ENCODE measurements at regions not wholly inside any gene's neighbourhood (a gene's known extent, or its start where the extent isn't known, plus 50 kb on each side); places are given as distances from the start of the nearest gene placed in this dataset.

- no peaks in the 10 kb centered on the region for H3K79me2 ChIP-seq (ENCODE audit: low read depth)
- TF ChIP-seq EZH2 (IDR thresholded peaks at IDR 0.05) (no peak), EZH2phosphoT487 (IDR thresholded peaks at IDR 0.05) (no peak), CTCF (IDR thresholded peaks at IDR 0.05) (no peak)
- H3K27me3 Mint-ChIP-seq (ENCODE audit: insufficient read depth, low read depth): peaks cover 48% of the 10 kb centered on the region
- peaks cover 26% of the 10 kb centered on the region for H3K4me1 Mint-ChIP-seq
- peaks cover 94% of the 10 kb centered on the region for H3K27me3 ChIP-seq
- no peak overlapping the region for H3K4me2 ChIP-seq
- H2AFZ ChIP-seq (replicated peaks): no peak overlapping the region
- no peaks in the 10 kb centered on the region for H4K20me1 ChIP-seq (ENCODE audit: low read depth)
- no peaks in the 10 kb centered on the region for H3K36me3 ChIP-seq
- no peak overlapping the region for H3K27ac Mint-ChIP-seq
- peaks cover under 1% of the 10 kb centered on the region for H3F3A ChIP-seq (ENCODE audit: low read depth)
- no peaks in the 10 kb centered on the region for H3K9me3 Mint-ChIP-seq
- H3K36me3 Mint-ChIP-seq: no peaks in the 10 kb centered on the region
- no peak overlapping the region for H3K9ac ChIP-seq
- H3K4me3 ChIP-seq: no peak overlapping the region
- peaks cover 19% of the 10 kb centered on the region for H3K4me1 ChIP-seq
- H3K9me3 ChIP-seq (ENCODE audit: low read depth): no peaks in the 10 kb centered on the region
- no peak overlapping the region for H3K4me3 Mint-ChIP-seq
- DNase-seq (ENCODE audit: low spot score): no peak
- H3K27ac ChIP-seq: no peak overlapping the region
Observed at GRCh38 chr10:101299211-101299610, 54.8 kb upstream of the BTRC start.

GRCh38 chr10:101301111-101301731 is 52.7 kb upstream of the BTRC start:
- Mint-ChIP-seq H3K36me3 (no peaks in the 10 kb centered on the region), H3K27me3 (ENCODE audit: insufficient read depth, low read depth) (peaks cover 40% of the 10 kb centered on the region), H3K4me3 (no peak overlapping the region), H3K9me3 (no peaks in the 10 kb centered on the region), H3K4me1 (peaks cover 45% of the 10 kb centered on the region), H3K27ac (no peak overlapping the region)
- Histone ChIP-seq H3K9me3 (ENCODE audit: low read depth) (no peaks in the 10 kb centered on the region), H4K20me1 (ENCODE audit: low read depth) (peaks cover 8% of the 10 kb centered on the region), H3K4me2 (no peak overlapping the region), H3F3A (ENCODE audit: low read depth) (peaks cover 21% of the 10 kb centered on the region), H3K4me3 (no peak overlapping the region), H3K79me2 (ENCODE audit: low read depth) (no peaks in the 10 kb centered on the region), H2AFZ (replicated peaks) (no peak overlapping the region), H3K27me3 (peaks cover 74% of the 10 kb centered on the region), H3K36me3 (no peaks in the 10 kb centered on the region), H3K4me1 (peaks cover 38% of the 10 kb centered on the region), H3K9ac (no peak overlapping the region), H3K27ac (no peak overlapping the region)
- DNase-seq (ENCODE audit: low spot score): peak; percentile 66
- peak; percentile 62 for TF ChIP-seq CTCF (IDR thresholded peaks at IDR 0.05)
- TF ChIP-seq EZH2phosphoT487 (IDR thresholded peaks at IDR 0.05): no peak

DNA sequence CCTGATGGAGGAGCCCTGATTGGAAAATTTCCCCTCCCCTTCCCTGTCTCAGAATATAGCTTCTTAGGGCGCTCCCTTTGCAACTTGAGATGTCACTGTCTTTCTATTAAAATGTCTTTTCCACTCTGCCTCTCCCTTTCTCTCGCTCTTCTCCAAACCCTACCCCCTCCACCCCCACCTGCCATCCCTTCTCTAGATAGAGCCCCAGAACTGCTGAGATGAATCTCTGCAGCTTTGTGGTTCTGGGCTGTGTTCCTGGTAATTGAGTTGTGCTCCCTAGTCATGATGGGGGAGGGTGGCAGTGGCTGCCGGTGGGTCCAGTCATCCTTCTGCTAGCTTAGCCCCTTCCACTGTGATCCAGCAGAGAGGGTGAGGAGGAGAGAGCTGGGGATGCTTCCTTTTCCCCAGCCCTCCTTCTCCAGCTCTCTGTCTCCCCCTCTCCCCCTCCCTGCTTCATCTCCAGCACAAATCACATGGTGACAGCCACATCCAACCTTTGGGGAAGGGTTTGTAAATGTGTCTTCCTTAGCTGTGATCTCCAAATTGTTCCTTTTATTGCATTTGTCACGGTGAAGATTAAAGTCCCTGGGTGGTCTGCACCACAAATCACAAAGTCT is 50.8 kb upstream of the BTRC start:
- Histone ChIP-seq H3F3A (ENCODE audit: low read depth) (peaks cover 25% of the 10 kb centered on the region), H3K79me2 (ENCODE audit: low read depth) (no peaks in the 10 kb centered on the region), H3K4me3 (no peak overlapping the region), H3K9ac (no peak overlapping the region), H3K27ac (no peak overlapping the region), H4K20me1 (ENCODE audit: low read depth) (peaks cover 8% of the 10 kb centered on the region), H3K36me3 (no peaks in the 10 kb centered on the region), H3K27me3 (peaks cover 58% of the 10 kb centered on the region), H3K4me1 (peaks cover 37% of the 10 kb centered on the region), H3K9me3 (ENCODE audit: low read depth) (no peaks in the 10 kb centered on the region), H2AFZ (replicated peaks) (no peak overlapping the region), H3K4me2 (peak overlapping the region; percentile 14)
- Mint-ChIP-seq H3K36me3 (no peaks in the 10 kb centered on the region), H3K9me3 (no peaks in the 10 kb centered on the region), H3K4me1 (peaks cover 46% of the 10 kb centered on the region), H3K27me3 (ENCODE audit: insufficient read depth, low read depth) (peaks cover 42% of the 10 kb centered on the region), H3K4me3 (no peak overlapping the region), H3K27ac (no peak overlapping the region)
- no peak for DNase-seq (ENCODE audit: low spot score)
- no peak for TF ChIP-seq EZH2 (IDR thresholded peaks at IDR 0.05)
- TF ChIP-seq CTCF (IDR thresholded peaks at IDR 0.05): no peak
- TF ChIP-seq EZH2phosphoT487 (IDR thresholded peaks at IDR 0.05): no peak

Data from neural progenitor cell (in vitro differentiated cells).